DMS 273 (cell line): ENCODE measurements at regions not wholly inside any gene's neighbourhood (a gene's known extent, or its start where the extent isn't known, plus 50 kb on each side); places are given as distances from the start of the nearest gene placed in this dataset.

ENCODE experiments used
- DNase-seq: peaks from one replicate; lab custom pipeline; 2025; ENCODE audit not compliant: unreplicated experiment; lab: John Stamatoyannopoulos, UW

DNA sequence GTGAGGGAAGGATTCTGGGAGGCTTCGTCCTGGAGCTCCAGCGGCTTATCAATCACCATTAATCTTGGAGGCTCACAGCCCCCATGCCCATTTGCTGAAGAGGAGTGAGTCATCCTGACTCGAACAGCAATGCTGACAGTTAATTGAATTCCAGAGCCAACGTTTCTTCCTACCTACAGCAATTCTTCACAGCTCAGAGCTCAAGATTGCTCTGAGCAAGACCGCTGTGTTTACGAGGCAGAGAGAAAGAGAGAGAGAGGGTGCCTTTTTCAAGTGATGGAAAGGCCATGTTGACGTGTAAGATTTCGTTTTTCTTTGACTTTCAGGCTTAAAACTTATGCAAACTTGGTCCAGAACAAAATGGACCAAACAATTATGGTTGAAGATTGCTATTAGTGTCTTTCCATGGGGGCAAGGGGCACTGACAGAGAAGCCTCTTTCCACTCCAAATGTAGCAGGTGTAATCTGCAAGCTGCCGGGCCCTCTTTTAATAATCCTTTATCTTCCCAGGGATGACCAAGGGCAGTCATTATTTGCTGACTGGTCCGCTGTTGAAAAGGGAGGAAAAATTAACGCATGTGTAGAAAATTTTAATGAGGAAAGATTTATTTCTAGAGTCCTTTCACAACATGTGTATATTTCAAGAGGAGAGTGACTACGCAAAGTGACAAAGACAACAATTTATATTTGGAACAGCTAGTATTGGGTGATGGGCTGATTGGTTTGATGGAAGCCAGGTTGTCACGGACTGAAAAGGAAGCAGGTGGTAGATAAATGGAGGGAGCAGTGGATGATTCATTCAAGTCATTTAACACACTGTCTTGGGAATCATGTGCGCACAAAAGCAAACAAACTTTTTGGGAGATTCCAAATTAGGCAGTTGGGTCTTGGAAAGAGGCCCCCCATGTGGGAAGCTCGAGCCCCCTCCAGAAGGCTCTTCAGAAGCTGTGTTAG is 136.1 kb upstream of the IRF2BP2 start:
- DNase-seq, result no peak

- no peak for DNase-seq
Measured at GRCh38 chr1:234745276-234745675, 135.3 kb upstream of the IRF2BP2 start.

DNA sequence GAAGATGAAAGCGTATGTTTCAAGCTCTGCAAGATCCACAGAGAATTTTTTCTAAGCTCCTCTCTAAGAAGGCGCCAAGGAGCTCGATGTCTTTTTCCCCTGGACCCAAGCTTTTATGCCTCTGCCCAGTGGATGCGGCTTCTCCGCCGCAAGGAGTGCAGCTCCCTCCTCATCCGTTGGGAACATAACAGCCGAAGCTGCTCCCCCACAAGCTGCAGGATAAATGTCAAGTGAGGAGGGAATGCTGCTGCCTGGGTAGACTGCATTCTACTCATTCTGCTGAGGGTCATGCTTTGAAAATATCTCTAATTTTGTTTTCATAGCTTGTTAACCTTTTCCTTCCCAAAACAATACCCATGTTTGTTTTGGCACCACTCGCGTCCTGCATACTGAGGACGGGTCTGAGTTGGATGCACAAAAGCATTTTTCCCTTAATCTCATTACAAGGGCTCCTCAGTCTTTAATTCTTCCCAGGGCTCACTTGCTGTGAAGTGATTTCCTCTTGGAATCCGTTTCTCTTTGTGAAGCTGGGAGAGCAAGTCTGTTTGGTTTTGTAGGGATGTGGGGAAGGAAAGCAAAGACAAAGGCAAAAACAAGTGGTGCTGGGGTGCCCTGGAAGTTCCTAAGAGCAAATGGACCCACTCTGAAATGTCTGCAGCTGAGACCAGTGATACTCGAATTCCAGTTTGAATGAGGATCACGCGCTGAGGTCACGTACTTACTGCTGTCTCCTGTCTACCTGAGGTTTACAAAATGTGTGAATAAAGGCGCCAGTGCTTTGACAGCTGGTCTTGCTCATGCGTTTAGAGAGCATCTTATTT is 134.0 kb upstream of the IRF2BP2 start:
- DNase-seq, result no peak

DNA sequence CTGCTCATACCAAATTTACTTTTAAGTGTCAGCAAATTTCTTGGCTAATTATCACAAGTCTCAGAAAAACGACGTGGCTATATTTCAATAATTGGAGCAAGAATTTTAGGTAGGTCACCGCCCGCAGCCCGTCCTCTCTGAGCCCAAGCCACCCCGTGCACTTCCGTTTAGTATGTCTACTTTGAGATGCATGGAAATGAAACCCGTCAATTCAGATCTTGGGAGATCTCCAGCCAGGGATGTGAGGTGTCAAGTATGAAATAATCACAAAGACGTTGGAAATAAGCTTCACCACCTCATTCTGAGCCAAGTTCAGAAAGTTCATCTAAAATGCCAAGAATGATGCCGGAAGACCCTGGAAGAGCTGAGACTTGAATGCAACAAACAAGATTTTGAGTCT is 132.6 kb upstream of the IRF2BP2 start:
- no peak for DNase-seq

DNA sequence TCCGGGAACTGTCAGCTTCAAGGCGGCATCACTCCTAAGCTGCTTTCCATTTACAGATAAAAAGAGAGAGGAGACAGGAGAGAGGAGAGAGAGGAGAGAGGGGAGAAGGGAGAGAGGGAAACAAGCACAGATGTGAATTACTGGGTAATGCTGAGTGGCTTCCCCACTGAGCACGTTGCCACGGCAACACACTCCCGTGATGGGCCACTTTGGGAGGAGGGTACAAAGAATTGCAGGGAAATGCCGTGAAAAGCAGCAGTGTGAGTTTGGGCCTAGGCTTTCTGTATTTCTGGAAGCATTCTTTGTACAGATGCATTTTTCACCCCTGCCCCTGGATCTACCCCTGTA is 128.0 kb upstream of the IRF2BP2 start:
- peak; percentile 79 for DNase-seq

DNA sequence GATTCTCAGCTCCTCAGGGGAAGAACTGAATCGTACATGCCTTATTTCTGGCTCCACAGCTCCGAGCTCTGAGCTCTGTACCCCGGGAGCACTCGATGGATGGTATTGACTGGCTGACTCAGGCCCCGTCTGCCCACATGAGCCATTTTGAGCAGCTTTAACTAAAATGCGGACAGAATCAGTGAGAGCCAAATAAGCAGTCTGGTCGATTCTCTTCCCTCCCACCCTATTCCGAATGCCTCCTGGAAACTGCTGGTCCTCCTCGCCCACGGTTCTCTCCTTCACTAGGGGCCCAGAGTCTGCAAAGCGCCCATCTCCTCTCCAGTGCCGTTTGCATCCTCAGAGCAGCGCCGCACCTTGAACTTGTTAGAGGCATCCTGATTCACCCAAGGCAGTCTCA is 125.9 kb upstream of the IRF2BP2 start:
- DNase-seq, result no peak

GRCh38 chr1:234735476-234735875 is 125.5 kb upstream of the IRF2BP2 start:
- DNase-seq, result no peak

DNA sequence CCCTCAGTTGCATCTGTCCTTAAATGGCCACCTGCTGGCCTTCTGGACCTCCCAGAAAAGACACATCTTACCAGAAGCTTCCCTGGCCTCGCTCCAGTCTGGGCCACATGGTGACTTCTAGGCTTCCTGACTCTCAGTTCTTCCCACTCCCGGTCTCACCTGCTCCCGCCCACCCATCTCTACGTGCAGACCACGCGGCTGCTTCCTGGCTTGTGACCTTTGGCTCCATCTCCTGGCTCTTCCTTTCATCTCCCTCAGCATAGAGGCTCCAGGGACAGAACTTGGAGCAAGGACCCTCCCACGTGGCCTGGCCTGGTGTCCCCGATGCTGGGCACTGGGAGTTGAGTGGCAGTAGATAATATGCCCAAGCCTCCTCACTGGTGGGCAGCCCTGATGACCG is 124.9 kb upstream of the IRF2BP2 start:
- peak; percentile 36 for DNase-seq

DNA sequence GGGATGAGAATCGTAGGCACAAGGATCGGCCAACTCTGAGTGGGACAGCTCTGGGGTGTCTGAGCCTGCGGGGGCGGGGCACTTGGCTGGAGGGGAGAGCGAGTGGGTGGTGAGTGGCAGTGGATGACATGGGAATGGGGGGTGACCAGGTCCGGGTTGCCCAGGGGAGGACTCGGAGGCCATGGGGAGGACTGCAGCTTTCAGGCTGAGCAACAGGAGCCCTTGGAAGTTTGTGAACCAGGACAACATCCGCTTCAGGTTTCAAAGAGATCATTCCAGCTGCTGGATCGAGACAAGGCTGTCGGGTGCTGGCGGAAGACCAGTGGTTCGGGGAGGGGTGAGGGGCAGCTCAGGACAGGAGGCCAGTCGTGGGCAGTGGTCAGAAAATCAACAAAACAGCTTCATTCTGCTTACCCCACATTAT is 124.4 kb upstream of the IRF2BP2 start:
- DNase-seq, result no peak

GRCh38 chr1:234733427-234733826 is 123.4 kb upstream of the IRF2BP2 start:
- no peak for DNase-seq

- DNase-seq, result no peak
Measured at GRCh38 chr1:234732671-234733390, 122.9 kb upstream of the IRF2BP2 start.

GRCh38 chr1:234732260-234732659 is 122.3 kb upstream of the IRF2BP2 start:
- DNase-seq, result no peak

DNA sequence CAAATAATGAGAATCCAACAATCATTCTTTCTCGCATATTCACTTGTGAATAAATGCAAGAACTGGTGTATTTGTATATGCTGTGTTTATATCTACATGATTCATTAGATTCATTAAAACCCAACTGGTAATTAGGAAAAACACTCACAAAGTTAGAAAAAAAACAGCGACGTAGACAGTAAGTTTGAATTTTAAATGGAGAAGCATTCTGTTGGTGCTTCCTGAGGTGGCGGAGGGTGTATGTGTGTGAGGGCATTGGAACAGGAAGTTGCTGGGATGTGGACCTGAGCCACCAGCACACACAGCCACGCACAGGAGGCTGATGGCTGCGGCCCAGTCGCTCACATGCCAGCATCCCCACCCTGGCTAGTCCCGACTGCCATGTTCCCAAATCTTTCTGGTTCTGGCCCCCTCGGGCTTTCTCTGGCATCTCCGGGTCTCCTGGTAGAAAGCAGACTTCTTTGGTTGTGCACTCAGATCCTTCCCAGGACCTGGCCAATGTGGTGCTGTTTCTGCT is 121.6 kb upstream of the IRF2BP2 start:
- DNase-seq, result no peak

DNA sequence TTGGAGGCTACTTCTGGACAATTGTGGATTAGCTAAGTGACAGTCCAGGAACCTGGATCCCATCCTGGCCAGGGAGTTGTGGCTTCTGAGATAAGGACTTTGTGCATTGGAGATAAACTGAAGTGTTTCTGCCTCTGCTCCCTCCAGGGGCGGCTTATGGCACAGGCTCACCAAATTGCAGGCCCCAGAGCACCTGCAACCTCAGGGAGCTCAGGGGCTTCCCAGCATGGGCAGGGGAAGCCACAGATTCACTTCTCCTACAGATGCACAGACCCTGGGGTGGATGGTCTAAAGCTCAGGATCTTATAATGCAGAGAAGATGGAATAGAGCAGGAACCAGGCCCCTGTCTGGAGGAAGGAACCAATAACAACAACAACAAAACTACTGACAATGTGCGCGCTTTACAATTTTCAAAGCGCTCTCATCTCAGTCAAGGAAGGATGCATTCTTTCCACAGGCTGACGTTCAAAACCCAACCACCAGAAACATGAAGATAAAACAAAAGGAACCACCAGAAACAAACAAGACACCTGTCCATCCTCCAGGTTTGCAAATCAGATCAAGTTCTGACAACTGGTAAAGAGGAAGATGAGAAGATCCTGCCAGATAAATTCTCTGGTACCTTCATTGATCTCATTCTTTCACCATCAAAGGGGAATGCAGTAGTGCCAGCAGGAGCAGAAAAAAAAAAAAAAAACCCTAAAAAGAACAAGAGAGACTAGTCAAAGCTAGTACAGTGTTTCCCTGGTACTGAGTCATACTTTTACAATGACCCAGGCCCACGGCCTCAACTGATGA is 121.0 kb upstream of the IRF2BP2 start:
- no peak for DNase-seq

- DNase-seq, result no peak
Measured at GRCh38 chr1:234730475-234730769, 120.4 kb upstream of the IRF2BP2 start.

DNA sequence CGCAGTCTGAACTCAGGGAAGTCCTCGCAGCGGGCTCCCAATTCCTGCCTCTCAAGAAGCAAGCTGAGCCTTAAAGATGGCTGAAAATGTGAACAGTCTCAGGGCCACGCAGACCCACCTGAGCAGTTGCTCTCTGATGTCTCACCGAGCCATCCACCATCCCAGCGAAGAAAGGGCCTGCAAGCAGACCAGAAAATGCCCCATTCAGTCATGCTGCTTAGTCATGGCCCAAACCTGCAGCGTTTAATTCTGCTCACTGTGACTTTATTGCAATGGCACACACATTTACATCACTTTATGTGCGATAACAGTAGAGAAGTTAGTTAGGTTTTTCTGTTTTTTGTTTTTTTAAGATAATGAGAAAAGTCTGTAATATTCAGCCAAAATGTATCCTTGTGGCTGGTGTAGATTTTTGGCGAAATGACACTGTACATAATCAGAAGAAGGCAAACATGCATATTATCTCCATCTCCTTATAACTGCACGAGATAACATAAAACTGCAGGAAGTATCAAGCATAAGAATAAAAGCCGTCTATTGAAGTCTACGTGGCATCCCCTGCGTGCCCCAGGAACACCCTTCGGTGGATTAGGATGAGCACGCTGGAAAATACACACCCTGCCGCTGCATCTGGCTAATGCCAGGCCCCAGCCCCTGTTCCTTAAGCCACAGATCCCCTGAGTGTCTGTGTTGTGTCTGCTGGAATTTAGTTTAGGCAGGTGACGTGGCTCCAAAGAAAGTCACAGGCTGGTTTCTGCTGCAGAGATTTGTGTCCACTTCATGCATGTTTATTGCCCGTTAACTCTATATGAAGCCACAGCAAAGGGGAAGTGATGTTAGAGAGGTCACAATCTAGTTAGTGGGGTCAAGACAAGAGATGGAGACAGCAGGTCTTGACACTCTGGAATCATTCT is 119.8 kb upstream of the IRF2BP2 start:
- DNase-seq, result no peak

GRCh38 chr1:234728740-234729139 is 118.8 kb upstream of the IRF2BP2 start:
- no peak for DNase-seq

GRCh38 chr1:234727018-234727940 is 117.3 kb upstream of the IRF2BP2 start:
- peak; percentile 92 for DNase-seq
